Activated naive CD4-positive, alpha-beta T cell treated with anti-CD3 and anti-CD28 coated beads, Interleukin-2, amount 50 U/mL, for 24 hours (primary cell): ENCODE measurements at regions not wholly inside any gene's neighbourhood (a gene's known extent, or its start where the extent isn't known, plus 50 kb on each side); places are given as distances from the start of the nearest gene placed in this dataset.
"Not testable (repeated sequence)": the region's sequence is repeated elsewhere in the genome, so short reads cannot be mapped to it uniquely, and the experiment has no call there.

Experiments
- H3K27ac Mint-ChIP-seq: one replicate; pipeline ENCODE4 v1.8.0; 2021; ENCODE audit warnings: mild to moderate bottlenecking, mixed read lengths
- H3K27me3 Mint-ChIP-seq: one replicate; pipeline ENCODE4 v1.8.0; 2021; ENCODE audit warnings: mixed read lengths
- H3K36me3 Mint-ChIP-seq: one replicate; pipeline ENCODE4 v1.8.0; 2021; ENCODE audit warnings: mixed read lengths
- H3K4me1 Mint-ChIP-seq: one replicate; pipeline ENCODE4 v1.8.0; 2021; ENCODE audit warnings: mixed read lengths
- H3K4me3 Mint-ChIP-seq: one replicate; pipeline ENCODE4 v1.8.0; 2021; ENCODE audit warnings: mild to moderate bottlenecking, mixed read lengths
- H3K9me3 Mint-ChIP-seq: one replicate; pipeline ENCODE4 v1.8.0; 2021; ENCODE audit warnings: mixed read lengths

- no peaks in the 10 kb centered on the region for H3K4me1 Mint-ChIP-seq
Measured at GRCh38 chr11:39674024-39674423, 1785.4 kb downstream of the LRRC4C start.

DNA sequence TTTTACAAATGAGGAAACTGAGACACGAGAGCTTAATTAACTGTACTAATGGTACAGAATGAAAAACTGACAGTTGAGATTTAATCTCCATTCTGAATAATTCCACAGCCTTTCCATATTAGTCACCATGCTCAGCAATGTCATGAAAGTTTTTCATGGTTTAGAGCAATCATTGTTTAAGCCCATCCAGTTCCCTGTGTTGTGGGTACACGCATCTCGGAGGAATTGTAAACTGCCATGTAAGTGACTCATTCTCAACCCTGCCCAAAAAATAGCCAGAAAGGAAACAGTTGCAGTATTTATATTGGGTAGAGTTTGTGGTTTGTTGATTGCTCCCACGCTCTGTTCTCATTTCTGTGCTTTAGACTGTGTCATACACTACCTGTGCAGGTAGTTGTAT is 1790.8 kb downstream of the LRRC4C start:
- Mint-ChIP-seq H3K27ac (no peak overlapping the region), H3K4me1 (no peaks in the 10 kb centered on the region), H3K9me3 (peaks cover 17% of the 10 kb centered on the region), H3K4me3 (no peak overlapping the region), H3K27me3 (no peaks in the 10 kb centered on the region), H3K36me3 (no peaks in the 10 kb centered on the region)

More at GRCh38 chr11:39674024-39674423, 1785.4 kb downstream of the LRRC4C start:
- Mint-ChIP-seq H3K36me3 (no peaks in the 10 kb centered on the region), H3K4me3 (no peak overlapping the region), H3K27me3 (no peaks in the 10 kb centered on the region), H3K9me3 (peaks cover 10% of the 10 kb centered on the region), H3K27ac (no peak overlapping the region)

- H3K9me3 Mint-ChIP-seq = peaks cover 13% of the 10 kb centered on the region
- no peaks in the 10 kb centered on the region for H3K4me1 Mint-ChIP-seq
Measured at GRCh38 chr11:39664023-39664422, 1795.4 kb downstream of the LRRC4C start.

DNA sequence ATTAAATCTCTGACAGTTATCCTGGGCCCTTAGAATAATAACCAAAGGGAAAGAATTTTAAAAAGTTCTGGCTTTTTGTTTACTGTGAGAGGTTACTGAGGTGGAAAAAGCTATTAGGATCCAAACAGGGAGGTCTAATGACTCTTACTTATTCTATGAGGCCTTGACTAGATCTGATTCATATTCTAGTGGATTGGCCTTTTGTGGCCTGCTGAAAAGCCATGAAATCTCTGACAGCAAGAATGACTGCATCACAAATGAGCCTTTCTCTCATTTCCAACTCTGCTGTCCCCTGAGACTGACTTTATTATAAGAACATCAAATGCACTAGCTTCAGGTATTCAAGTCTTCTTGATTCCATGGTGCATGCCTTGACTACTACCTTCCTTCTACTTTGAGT is 1797.6 kb downstream of the LRRC4C start:
- peaks cover 13% of the 10 kb centered on the region for H3K9me3 Mint-ChIP-seq
- no peak overlapping the region for H3K4me3 Mint-ChIP-seq

More at GRCh38 chr11:39664023-39664422, 1795.4 kb downstream of the LRRC4C start:
- no peaks in the 10 kb centered on the region for H3K27me3 Mint-ChIP-seq
- no peaks in the 10 kb centered on the region for H3K36me3 Mint-ChIP-seq
- H3K27ac Mint-ChIP-seq = no peak overlapping the region
- no peak overlapping the region for H3K4me3 Mint-ChIP-seq

DNA sequence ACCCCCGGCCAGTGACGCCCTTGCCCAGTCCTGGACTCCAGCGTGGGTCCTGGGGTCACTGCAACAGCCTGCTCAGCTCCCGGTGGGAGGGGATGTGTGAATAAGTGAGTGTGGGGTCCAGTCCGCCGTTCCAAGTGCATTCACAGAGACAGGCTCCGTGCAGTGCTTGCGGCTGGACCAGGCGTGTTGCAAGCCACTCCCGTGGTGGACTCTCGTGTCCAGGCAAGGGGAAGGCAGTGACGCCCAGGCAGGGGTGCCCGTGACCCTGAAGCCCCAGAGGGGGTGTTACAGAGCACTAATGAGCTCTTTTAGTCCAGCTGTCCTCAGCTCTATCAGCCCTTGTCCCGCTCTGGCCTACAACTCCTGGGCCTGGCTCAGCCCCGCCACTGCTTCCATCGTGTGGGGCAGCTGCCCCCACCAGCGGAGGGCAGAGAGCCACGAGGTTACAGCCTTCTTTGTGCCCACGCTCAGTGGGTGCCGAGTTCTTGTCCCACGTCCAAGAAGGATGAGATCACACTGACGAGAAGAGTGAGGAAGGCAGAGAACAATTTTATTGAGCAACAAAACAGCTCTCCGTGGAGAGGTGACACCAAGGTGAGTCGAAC is 1807.5 kb downstream of the LRRC4C start:
- no peak overlapping the region for H3K4me3 Mint-ChIP-seq

More for the DNA sequence above, 1797.6 kb downstream of the LRRC4C start:
- Mint-ChIP-seq H3K36me3 (no peaks in the 10 kb centered on the region), H3K27ac (no peak overlapping the region), H3K4me1 (no peaks in the 10 kb centered on the region), H3K27me3 (no peaks in the 10 kb centered on the region)

GRCh38 chr11:39641751-39642150 is 1817.7 kb downstream of the LRRC4C start:
- Mint-ChIP-seq H3K9me3 (peaks cover 18% of the 10 kb centered on the region), H3K27me3 (no peaks in the 10 kb centered on the region), H3K36me3 (no peaks in the 10 kb centered on the region), H3K4me1 (no peaks in the 10 kb centered on the region), H3K27ac (no peak overlapping the region), H3K4me3 (no peak overlapping the region)

More for the DNA sequence above, 1807.5 kb downstream of the LRRC4C start:
- Mint-ChIP-seq H3K27ac (peak overlapping the region; percentile 59), H3K27me3 (no peaks in the 10 kb centered on the region), H3K9me3 (no peaks in the 10 kb centered on the region), H3K36me3 (no peaks in the 10 kb centered on the region), H3K4me1 (no peaks in the 10 kb centered on the region)

- Mint-ChIP-seq H3K4me1 (no peaks in the 10 kb centered on the region), H3K9me3 (peaks cover 5% of the 10 kb centered on the region), H3K27me3 (no peaks in the 10 kb centered on the region), H3K4me3 (no peak overlapping the region), H3K36me3 (no peaks in the 10 kb centered on the region), H3K27ac (no peak overlapping the region)
Measured at GRCh38 chr11:39630365-39630764, 1829.1 kb downstream of the LRRC4C start.

DNA sequence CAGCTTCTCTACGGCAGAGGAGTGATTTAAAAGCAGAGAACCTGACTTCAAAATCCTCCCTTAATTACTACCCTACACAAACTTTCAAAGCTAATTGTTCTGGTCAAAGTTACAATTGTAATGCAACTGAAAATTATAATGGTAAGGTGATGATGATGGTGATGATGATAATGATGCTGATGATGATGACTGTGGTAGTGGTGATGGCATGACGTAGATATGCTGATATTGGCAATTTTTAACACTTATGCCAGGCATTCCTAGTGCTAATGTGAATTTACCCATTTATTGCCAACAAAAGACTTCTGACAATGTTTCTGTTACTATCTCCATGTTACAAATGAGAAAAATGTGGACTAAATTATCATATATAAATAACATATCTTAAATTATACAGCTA is 1831.1 kb downstream of the LRRC4C start:
- no peaks in the 10 kb centered on the region for H3K9me3 Mint-ChIP-seq

GRCh38 chr11:39620309-39620708 is 1839.1 kb downstream of the LRRC4C start:
- H3K27me3 Mint-ChIP-seq, H3K4me1 Mint-ChIP-seq, H3K4me3 Mint-ChIP-seq, H3K36me3 Mint-ChIP-seq, H3K9me3 Mint-ChIP-seq, H3K27ac Mint-ChIP-seq: not testable (repeated sequence)

More for the DNA sequence above, 1831.1 kb downstream of the LRRC4C start:
- Mint-ChIP-seq H3K4me1 (no peaks in the 10 kb centered on the region), H3K27me3 (no peaks in the 10 kb centered on the region), H3K4me3 (no peak overlapping the region), H3K36me3 (no peaks in the 10 kb centered on the region), H3K27ac (no peak overlapping the region)

DNA sequence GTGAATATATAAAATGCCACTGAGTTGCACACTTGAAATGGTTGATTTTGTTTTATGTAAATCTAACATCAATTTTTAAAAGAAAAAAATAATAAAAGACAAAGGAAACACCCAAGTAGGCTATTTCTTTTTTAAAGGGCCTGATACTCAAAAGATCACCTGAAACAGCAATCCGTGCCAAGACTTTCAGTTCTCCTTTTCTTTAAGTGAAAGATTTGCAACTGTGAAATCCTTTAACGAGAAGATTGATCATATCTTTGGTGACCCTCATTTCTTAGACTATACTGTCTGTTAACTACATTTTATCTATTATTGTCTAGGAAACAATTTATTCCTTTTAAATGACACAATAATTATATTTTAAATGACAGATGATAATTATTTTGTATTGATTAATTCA is 1841.5 kb downstream of the LRRC4C start:
- Mint-ChIP-seq H3K9me3 (peaks cover 9% of the 10 kb centered on the region), H3K4me3 (no peak overlapping the region), H3K27ac (no peak overlapping the region), H3K27me3 (no peaks in the 10 kb centered on the region), H3K4me1 (no peaks in the 10 kb centered on the region), H3K36me3 (no peaks in the 10 kb centered on the region)

- Mint-ChIP-seq H3K27me3 (no peaks in the 10 kb centered on the region), H3K4me1 (no peaks in the 10 kb centered on the region), H3K27ac (no peak overlapping the region), H3K9me3 (no peaks in the 10 kb centered on the region), H3K36me3 (no peaks in the 10 kb centered on the region), H3K4me3 (no peak overlapping the region)
Measured at GRCh38 chr11:39589391-39589790, 1870.1 kb downstream of the LRRC4C start.

GRCh38 chr11:39586036-39586435 is 1873.4 kb downstream of the LRRC4C start:
- no peak overlapping the region for H3K4me3 Mint-ChIP-seq
- no peaks in the 10 kb centered on the region for H3K27me3 Mint-ChIP-seq
- no peak overlapping the region for H3K27ac Mint-ChIP-seq
- no peaks in the 10 kb centered on the region for H3K4me1 Mint-ChIP-seq
- H3K36me3 Mint-ChIP-seq = no peaks in the 10 kb centered on the region
- H3K9me3 Mint-ChIP-seq = peaks cover 9% of the 10 kb centered on the region

GRCh38 chr11:39571081-39571480 is 1888.4 kb downstream of the LRRC4C start:
- peaks cover 6% of the 10 kb centered on the region for H3K9me3 Mint-ChIP-seq

GRCh38 chr11:39570526-39570925 is 1888.9 kb downstream of the LRRC4C start:
- peaks cover 6% of the 10 kb centered on the region for H3K9me3 Mint-ChIP-seq
- no peaks in the 10 kb centered on the region for H3K27me3 Mint-ChIP-seq
- H3K36me3 Mint-ChIP-seq = no peaks in the 10 kb centered on the region
- no peak overlapping the region for H3K4me3 Mint-ChIP-seq
- no peak overlapping the region for H3K27ac Mint-ChIP-seq
- H3K4me1 Mint-ChIP-seq = no peaks in the 10 kb centered on the region

More at GRCh38 chr11:39571081-39571480, 1888.4 kb downstream of the LRRC4C start:
- Mint-ChIP-seq H3K27ac (no peak overlapping the region), H3K4me1 (no peaks in the 10 kb centered on the region), H3K36me3 (no peaks in the 10 kb centered on the region), H3K4me3 (no peak overlapping the region), H3K27me3 (no peaks in the 10 kb centered on the region)

DNA sequence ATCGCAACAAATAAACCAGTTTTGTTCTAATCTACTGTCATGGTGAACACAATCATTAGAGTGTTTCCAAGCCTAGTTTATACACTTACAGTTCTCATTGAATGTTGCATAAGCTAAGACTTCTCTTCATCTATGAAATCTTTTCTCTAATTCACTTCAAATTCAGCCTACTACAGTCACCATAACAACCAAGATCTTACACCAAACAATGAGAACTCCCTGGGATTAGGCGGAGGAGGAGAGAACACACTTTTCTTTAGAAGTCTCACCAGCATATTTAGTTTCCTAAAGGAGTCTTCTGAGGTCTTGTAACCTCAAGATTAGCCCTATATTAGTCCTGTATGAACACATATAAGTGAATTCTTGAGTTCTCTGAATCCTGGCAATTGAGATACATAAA is 1889.7 kb downstream of the LRRC4C start:
- H3K9me3 Mint-ChIP-seq = peaks cover 13% of the 10 kb centered on the region
- no peaks in the 10 kb centered on the region for H3K36me3 Mint-ChIP-seq
- no peak overlapping the region for H3K4me3 Mint-ChIP-seq
- no peak overlapping the region for H3K27ac Mint-ChIP-seq
- H3K27me3 Mint-ChIP-seq = no peaks in the 10 kb centered on the region
- H3K4me1 Mint-ChIP-seq = no peaks in the 10 kb centered on the region

DNA sequence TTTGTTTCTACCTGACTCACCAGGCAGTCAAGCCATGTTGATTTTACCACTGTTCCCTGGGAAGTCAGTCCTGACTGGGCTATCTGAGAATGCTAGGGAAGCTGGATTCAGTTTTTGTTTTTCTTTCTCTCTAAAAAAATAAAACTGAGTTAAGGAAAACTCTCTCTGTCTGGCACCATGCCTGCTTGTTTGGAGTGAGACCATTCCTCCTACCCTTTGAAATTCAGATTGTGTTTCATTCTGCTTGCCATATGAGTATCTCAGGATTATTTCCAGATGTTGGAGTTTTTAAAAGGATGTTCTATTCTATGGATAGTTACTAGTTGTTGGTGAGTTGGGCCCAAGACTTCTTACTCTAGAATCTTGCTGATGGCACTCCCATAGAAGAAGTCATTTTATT is 1917.0 kb downstream of the LRRC4C start:
- Mint-ChIP-seq H3K27ac (no peak overlapping the region), H3K36me3 (no peaks in the 10 kb centered on the region), H3K4me3 (no peak overlapping the region), H3K4me1 (no peaks in the 10 kb centered on the region), H3K9me3 (peaks cover 25% of the 10 kb centered on the region), H3K27me3 (no peaks in the 10 kb centered on the region)

- no peak overlapping the region for H3K4me3 Mint-ChIP-seq
- no peaks in the 10 kb centered on the region for H3K36me3 Mint-ChIP-seq
- H3K9me3 Mint-ChIP-seq = peaks cover 25% of the 10 kb centered on the region
- no peaks in the 10 kb centered on the region for H3K4me1 Mint-ChIP-seq
- no peak overlapping the region for H3K27ac Mint-ChIP-seq
- no peaks in the 10 kb centered on the region for H3K27me3 Mint-ChIP-seq
Measured at GRCh38 chr11:39541945-39542351, 1917.5 kb downstream of the LRRC4C start.
